Lower leg skin (tissue), 4 donors: ENCODE measurements at regions not wholly inside any gene's neighbourhood (a gene's known extent, or its start where the extent isn't known, plus 50 kb on each side); places are given as distances from the start of the nearest gene placed in this dataset.

Experiments
- DNase-seq, 2 donors: peaks; one replicate each; pipeline ENCODE4 v3.0.0-alpha.2; 2019; ENCODE audit warnings: low spot score in 2 of 2
- H3K4me3 ChIP-seq: fragments of 200-600 bp; sonication (generic); 2 replicates; pipeline ENCODE4 v1.5.1; 2017; ENCODE audit warnings: mild to moderate bottlenecking, low read depth; ENCODE audit not compliant: poor library complexity, severe bottlenecking
- CTCF ChIP-seq, 3 donors: fragments of 450-650 bp; IDR thresholded peaks; one replicate each; pipeline ENCODE4 v1.5.1; 2016; ENCODE audit warnings: antibody characterized with exemption in 3 of 3, mild to moderate bottlenecking in 3 of 3, moderate library complexity in 2 of 3
- POLR2A ChIP-seq, 2 donors: fragments of 450-650 bp; IDR thresholded peaks; one replicate each; pipeline ENCODE4 v1.6.1; 2016 to 2017; ENCODE audit warnings: antibody characterized with exemption in 2 of 2, mild to moderate bottlenecking in 1 of 2, moderate library complexity in 1 of 2
- WGBS, 2 donors: methylation state at CpG; one replicate each; pipeline ENCODE4 v1.1.5; 2018; 5-methylcytosine and 5-hydroxymethylcytosine counted together
- intact Hi-C: fragments of 100-400 bp; cut with DNase I; formaldehyde crosslinking; loops from one replicate; pipeline ENCODE4 v1.15.0; 2023; ENCODE audit warnings: low total_unique reads

DNA sequence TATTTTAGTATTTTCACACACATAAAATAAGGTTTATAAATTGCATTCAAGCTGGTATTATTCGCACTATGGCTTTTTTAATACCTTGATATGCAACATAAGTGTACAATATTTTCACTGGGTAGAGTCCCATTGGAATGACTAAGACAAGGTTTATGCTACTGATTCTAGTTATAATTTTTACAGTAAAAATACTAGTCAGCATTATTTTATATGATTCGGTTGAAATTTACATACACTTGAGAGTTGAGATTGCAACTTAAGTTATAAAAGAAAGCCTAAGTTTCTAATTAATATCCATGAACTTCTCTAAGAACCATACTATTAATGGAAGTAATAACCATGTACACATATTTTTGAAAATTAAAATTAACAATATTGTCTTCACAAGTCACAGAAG lies 723.9 kb upstream of the NR2F2 start:
- intact Hi-C loops: no loop called here

GRCh38 chr15:95608371-95608770 lies 722.1 kb upstream of the NR2F2 start:
- intact Hi-C loops: no loop called here
- WGBS, 2 donors: 92 to 93% methylated on average over 4 of the region's 4 CpGs

More for the DNA sequence above, 723.9 kb upstream of the NR2F2 start:
- no peak overlapping the region for H3K4me3 ChIP-seq
- WGBS, 2 donors: 93 to 94% methylated on average over 2 of the region's 2 CpGs
- DNase-seq: no peak
- TF ChIP-seq CTCF (IDR thresholded peaks at IDR 0.05) (no peak), POLR2A (IDR thresholded peaks at IDR 0.05) (no peak)

GRCh38 chr15:95609096-95609495 lies 721.4 kb upstream of the NR2F2 start:
- TF ChIP-seq POLR2A (IDR thresholded peaks at IDR 0.05) (no peak), CTCF (IDR thresholded peaks at IDR 0.05) (no peak)
- intact Hi-C loops: no loop called here
- 68 to 73% methylated on average over 3 of the region's 3 CpGs for WGBS, 2 donors
- H3K4me3 ChIP-seq: no peak overlapping the region
- no peak for DNase-seq

More at GRCh38 chr15:95608371-95608770, 722.1 kb upstream of the NR2F2 start:
- no peak for TF ChIP-seq POLR2A (IDR thresholded peaks at IDR 0.05)
- no peak for TF ChIP-seq CTCF (IDR thresholded peaks at IDR 0.05)
- no peak for DNase-seq
- H3K4me3 ChIP-seq: no peak overlapping the region

DNA sequence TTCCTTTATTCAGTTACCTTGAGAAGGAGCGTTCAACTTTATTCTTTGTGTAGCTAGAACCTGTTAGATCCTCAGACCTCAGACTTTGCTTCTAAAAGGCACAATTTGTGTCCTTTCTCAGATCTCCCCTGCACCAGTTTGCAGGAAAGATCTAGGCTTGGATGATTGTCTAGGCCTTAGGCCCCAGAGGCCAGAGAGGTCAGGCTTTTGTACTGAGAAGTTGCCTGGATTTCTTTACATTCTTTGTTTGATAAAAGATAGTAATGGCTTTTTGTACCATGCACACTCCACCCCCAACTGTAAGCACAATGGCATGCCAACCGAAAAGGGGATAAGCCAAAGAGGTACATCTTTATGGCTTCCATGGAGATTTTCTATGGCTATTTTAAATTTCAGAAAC lies 719.6 kb upstream of the NR2F2 start:
- intact Hi-C loops: no loop called here
- DNase-seq: no peak
- 84 to 92% methylated on average over 2 of the region's 2 CpGs for WGBS, 2 donors
- TF ChIP-seq POLR2A (IDR thresholded peaks at IDR 0.05) (no peak), CTCF (IDR thresholded peaks at IDR 0.05) (no peak)
- H3K4me3 ChIP-seq: no peak overlapping the region

DNA sequence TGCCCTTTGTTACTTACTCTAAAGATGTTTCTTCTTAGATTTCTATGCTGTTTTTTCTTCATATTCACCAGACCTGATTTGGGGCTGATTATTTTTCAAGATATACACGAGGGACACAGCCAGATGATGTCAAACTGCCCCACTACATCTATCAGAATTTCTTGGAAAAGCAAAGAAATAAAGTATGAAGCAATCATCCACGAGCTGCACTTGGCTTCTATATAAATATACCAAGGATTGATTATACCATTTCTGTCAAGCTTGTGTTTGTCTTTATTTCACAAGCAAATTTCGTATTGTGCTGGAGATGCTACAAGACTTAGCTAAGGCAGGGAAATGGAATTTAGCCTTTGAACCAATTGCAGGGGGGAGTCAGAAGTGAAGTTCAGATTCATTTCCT lies 715.1 kb upstream of the NR2F2 start:
- DNase-seq: no peak
- TF ChIP-seq POLR2A (IDR thresholded peaks at IDR 0.05) (no peak), CTCF (IDR thresholded peaks at IDR 0.05) (no peak)
- H3K4me3 ChIP-seq: no peak overlapping the region
- intact Hi-C loops: no loop called here
- WGBS, 2 donors: 49 to 64% methylated on average over 3 of the region's 3 CpGs

- H3K4me3 ChIP-seq: no peak overlapping the region
- intact Hi-C loops: no loop called here
- TF ChIP-seq POLR2A (IDR thresholded peaks at IDR 0.05) (no peak), CTCF (IDR thresholded peaks at IDR 0.05) (no peak)
- WGBS, 2 donors: 90 to 91% methylated on average over 2 of the region's 2 CpGs
- DNase-seq: no peak
Measured at GRCh38 chr15:95616306-95616705, 714.2 kb upstream of the NR2F2 start.
